Fibroblast of lung (primary cell): ENCODE measurements at regions not wholly inside any gene's neighbourhood (a gene's known extent, or its start where the extent isn't known, plus 50 kb on each side); places are given as distances from the start of the nearest gene placed in this dataset.
A peak's percentile ranks its signal among the peaks of the same experiment; 100 is the strongest.

Experiments used
- DNase-seq, 2 donors: peaks; one replicate each; pipeline versions ENCODE4 v3.0.0 to v3.0.0-alpha.2; 2010; ENCODE audit warnings: low read depth in 2 of 2
- H2AFZ ChIP-seq: 2 replicates; pipeline ENCODE4 v1.5.1; 2012; ENCODE audit warnings: low read length, control low read depth, inconsistent platforms
- H3K27ac ChIP-seq: 2 replicates; pipeline ENCODE4 v1.5.1; 2011; ENCODE audit warnings: low read length, control low read depth; ENCODE audit not compliant: insufficient read depth
- H3K27me3 ChIP-seq: 2 replicates; pipeline ENCODE4 v1.5.1; 2011; ENCODE audit warnings: mild to moderate bottlenecking, low read length; ENCODE audit not compliant: control insufficient read depth, insufficient read depth
- H3K36me3 ChIP-seq: 2 replicates; pipeline ENCODE4 v1.5.1; 2011; ENCODE audit warnings: low read length; ENCODE audit not compliant: control insufficient read depth, insufficient read depth
- H3K4me1 ChIP-seq: 2 replicates; pipeline ENCODE4 v1.5.1; 2011; ENCODE audit warnings: low read length; ENCODE audit not compliant: control insufficient read depth, insufficient read depth; ENCODE audit errors: extremely low read depth
- H3K4me2 ChIP-seq: 2 replicates; pipeline ENCODE4 v1.5.1; 2011; ENCODE audit warnings: low read length, control low read depth; ENCODE audit not compliant: insufficient read depth; ENCODE audit errors: extremely low read depth
- H3K4me3 ChIP-seq, 4 experiments: fragments of 200-600 bp in 1 of 4; sonication (generic) in 1 of 4; replicated peaks in 1 of 4; 2 replicates each; pipeline ENCODE4 v1.5.1; 2011 to 2016; ENCODE audit warnings: low read length in 4 of 4, low read depth in 3 of 4, mild to moderate bottlenecking in 3 of 4, control low read depth in 2 of 4, inconsistent platforms in 1 of 4, mixed read lengths in 1 of 4; ENCODE audit not compliant: insufficient read depth in 1 of 4; ENCODE audit errors: control extremely low read depth in 1 of 4
- H3K79me2 ChIP-seq: 2 replicates; pipeline ENCODE4 v1.5.1; 2012; ENCODE audit warnings: mild to moderate bottlenecking, low read length, inconsistent platforms; ENCODE audit not compliant: control insufficient read depth, insufficient read depth
- H3K9ac ChIP-seq: 2 replicates; pipeline ENCODE4 v1.5.1; 2011; ENCODE audit warnings: mild to moderate bottlenecking, low read length, control low read depth; ENCODE audit not compliant: insufficient read depth
- H3K9me3 ChIP-seq: 2 replicates; pipeline ENCODE4 v1.5.1; 2012; ENCODE audit warnings: low read depth, low read length; ENCODE audit not compliant: control insufficient read depth, insufficient read depth
- H4K20me1 ChIP-seq: 2 replicates; pipeline ENCODE4 v1.5.1; 2011; ENCODE audit warnings: low read length; ENCODE audit not compliant: control insufficient read depth, insufficient read depth; ENCODE audit errors: extremely low read depth
- CTCF ChIP-seq, 2 donors: IDR thresholded peaks in 1 of 2; conservative IDR thresholded peaks in 1 of 2; 1 replicate in 1 of 2; 2 replicates in 1 of 2; pipeline ENCODE4 v1.5.1; 2011 to 2012; ENCODE audit warnings: low read length in 2 of 2, control low read depth in 1 of 2, inconsistent platforms in 1 of 2, low read depth in 1 of 2, mild to moderate bottlenecking in 1 of 2
- EZH2 ChIP-seq: IDR thresholded peaks from 2 replicates; pipeline ENCODE4 v1.5.1; 2012; ENCODE audit warnings: low read length, control low read depth, mild to moderate bottlenecking; ENCODE audit errors: missing control alignments

- no peaks in the 10 kb centered on the region for H4K20me1 ChIP-seq
- no peaks in the 10 kb centered on the region for H3K36me3 ChIP-seq
- no peaks in the 10 kb centered on the region for H3K27me3 ChIP-seq
- no peaks in the 10 kb centered on the region for H3K9me3 ChIP-seq
- no peaks in the 10 kb centered on the region for H3K4me1 ChIP-seq
- TF ChIP-seq CTCF (conservative IDR thresholded peaks at IDR 0.05 in 1 of 2, IDR thresholded peaks at IDR 0.05 in 1 of 2; ENCODE audit: low read depth in 1 of 2, low read length in 2 of 2) (no peak), EZH2 (no peak)
- no peak overlapping the region for H3K4me2 ChIP-seq
- no peak overlapping the region for H2AFZ ChIP-seq
- H3K9ac ChIP-seq, result no peak overlapping the region
- H3K79me2 ChIP-seq, result no peaks in the 10 kb centered on the region
- peak in 1 of 2 donors; percentile 36 for DNase-seq
- no peak overlapping the region for H3K4me3 ChIP-seq
- H3K27ac ChIP-seq, result no peak overlapping the region
These were observed 53.0 kb upstream of the ABCB5 start for GRCh38 chr7:20562461-20562860.
